22Rv1 (cell line): ENCODE measurements at regions not wholly inside any gene's neighbourhood (a gene's known extent, or its start where the extent isn't known, plus 50 kb on each side); places are given as distances from the start of the nearest gene placed in this dataset.

ENCODE experiments used
- H3K27ac ChIP-seq: fragments of 450-650 bp; 2 replicates; pipeline ENCODE4 v1.5.1; 2017
- CTCF ChIP-seq: fragments of 450-650 bp; IDR thresholded peaks from 2 replicates; pipeline ENCODE4 v1.5.1; 2017; ENCODE audit warnings: mild to moderate bottlenecking
- ZFX ChIP-seq: fragments of 450-650 bp; IDR thresholded peaks from 2 replicates; pipeline ENCODE4 v1.6.1; 2017; ENCODE audit warnings: antibody characterized with exemption, borderline replicate concordance

- no peak for TF ChIP-seq ZFX
- TF ChIP-seq CTCF: no peak
Measured at GRCh38 chr15:38745626-38746025, 181.0 kb upstream of the RASGRP1 start.

GRCh38 chr15:38746211-38746610 lies 181.6 kb upstream of the RASGRP1 start:
- H3K27ac ChIP-seq: no peak overlapping the region
- TF ChIP-seq CTCF: no peak
- TF ChIP-seq ZFX: no peak

More at GRCh38 chr15:38745626-38746025, 181.0 kb upstream of the RASGRP1 start:
- H3K27ac ChIP-seq: no peak overlapping the region

GRCh38 chr15:38748710-38749109 lies 184.1 kb upstream of the RASGRP1 start:
- no peak for TF ChIP-seq CTCF
- TF ChIP-seq ZFX: no peak
- no peak overlapping the region for H3K27ac ChIP-seq

- TF ChIP-seq CTCF (no peak), ZFX (no peak)
- no peak overlapping the region for H3K27ac ChIP-seq
Measured at GRCh38 chr15:38750786-38751185, 186.2 kb upstream of the RASGRP1 start.

GRCh38 chr15:38755718-38756117 lies 191.1 kb upstream of the RASGRP1 start:
- H3K27ac ChIP-seq: no peak overlapping the region
- no peak for TF ChIP-seq CTCF
- no peak for TF ChIP-seq ZFX

- TF ChIP-seq CTCF: no peak
- TF ChIP-seq ZFX: no peak
- H3K27ac ChIP-seq: no peak overlapping the region
Measured at GRCh38 chr15:38756441-38756840, 191.8 kb upstream of the RASGRP1 start.

- H3K27ac ChIP-seq: no peak overlapping the region
- TF ChIP-seq ZFX (no peak), CTCF (no peak)
Measured at GRCh38 chr15:38758043-38758442, 193.4 kb upstream of the RASGRP1 start.
